Gastroesophageal sphincter (tissue), 4 donors: ENCODE measurements at regions not wholly inside any gene's neighbourhood (a gene's known extent, or its start where the extent isn't known, plus 50 kb on each side); places are given as distances from the start of the nearest gene placed in this dataset.

Source experiments
- ATAC-seq: fragments of 150-250 bp; one replicate; pipeline ENCODE4 v1.9.1; 2016; ENCODE audit warnings: mild to moderate bottlenecking, moderate library complexity
- H3K27ac ChIP-seq, 4 donors: fragments of 200-600 bp; sonication (generic) in 3 of 4; 1 replicate in 3 of 4; 2 replicates in 1 of 4; pipeline ENCODE4 v1.5.1; 2016 to 2019
- H3K27me3 ChIP-seq: fragments of 200-600 bp; sonication (generic); one replicate; pipeline ENCODE4 v1.5.1; 2019
- H3K36me3 ChIP-seq, 2 donors: fragments of 200-600 bp; sonication (generic); one replicate each; pipeline ENCODE4 v1.5.1; 2019; ENCODE audit warnings: control low read depth in 1 of 2
- H3K4me1 ChIP-seq, 3 donors: fragments of 200-600 bp; sonication (generic); 1 replicate in 2 of 3; 2 replicates in 1 of 3; pipeline ENCODE4 v1.5.1; 2016 to 2019; ENCODE audit warnings: control low read depth in 2 of 3
- H3K4me3 ChIP-seq, 2 donors: fragments of 200-600 bp; sonication (generic); one replicate each; pipeline ENCODE4 v1.5.1; 2019; ENCODE audit warnings: mild to moderate bottlenecking in 1 of 2, moderate library complexity in 1 of 2
- H3K9me3 ChIP-seq, 3 donors: fragments of 200-600 bp; sonication (generic); one replicate each; pipeline ENCODE4 v1.5.1; 2017 to 2019; ENCODE audit warnings: control low read depth in 2 of 3
- CTCF ChIP-seq, 4 experiments: fragments of 200-600 bp in 2 of 4; fragments of 450-650 bp in 2 of 4; sonication (generic) in 1 of 4; IDR thresholded peaks; one replicate each; pipeline ENCODE4 v1.5.1; 2017 to 2019; ENCODE audit warnings: antibody characterized with exemption in 4 of 4, mild to moderate bottlenecking in 2 of 4, moderate library complexity in 2 of 4
- EP300 ChIP-seq: sonication (generic); formaldehyde crosslinking; IDR thresholded peaks from one replicate; pipeline ENCODE4 v1.6.1; 2017; ENCODE audit warnings: antibody characterized with exemption, mild to moderate bottlenecking
- POLR2A ChIP-seq, 2 donors: fragments of 450-650 bp; IDR thresholded peaks; one replicate each; pipeline ENCODE4 v1.6.1; 2017; ENCODE audit warnings: antibody characterized with exemption in 2 of 2, mild to moderate bottlenecking in 2 of 2, moderate library complexity in 1 of 2
- POLR2AphosphoS5 ChIP-seq: sonication (generic); formaldehyde crosslinking; IDR thresholded peaks from one replicate; pipeline ENCODE4 v1.6.1; 2017; ENCODE audit warnings: antibody characterized with exemption
- WGBS, 2 donors: methylation state at CpG; one replicate each; pipeline ENCODE4 v1.1.5; 2018; ENCODE audit warnings: low coverage in 1 of 2; 5-methylcytosine and 5-hydroxymethylcytosine counted together

- ATAC-seq = no peak
- TF ChIP-seq CTCF (IDR thresholded peaks at IDR 0.05) = no peak
- H3K4me3 ChIP-seq = no peak overlapping the region
- peaks cover 11% of the 10 kb centered on the region for H3K27me3 ChIP-seq
- H3K27ac ChIP-seq = no peak overlapping the region
- 71 to 89% methylated on average over 2 to 3 of the region's 3 CpGs for WGBS, 2 donors
- H3K36me3 ChIP-seq = no peaks in the 10 kb centered on the region
- peaks cover 0 to 3% (median 0%) of the 10 kb centered on the region in 3 donors for H3K9me3 ChIP-seq
- no peaks in the 10 kb centered on the region for H3K4me1 ChIP-seq
These were observed 397.7 kb upstream of the SMARCA2 start for GRCh38 chr9:1617419-1617818.

GRCh38 chr9:1619915-1620710, 395.0 kb upstream of the SMARCA2 start:
- Histone ChIP-seq H3K36me3 (no peaks in the 10 kb centered on the region), H3K27me3 (peaks cover 11% of the 10 kb centered on the region), H3K4me3 (no peak overlapping the region), H3K9me3 (peaks cover 0 to 3% (median 0%) of the 10 kb centered on the region in 3 donors), H3K4me1 (no peaks in the 10 kb centered on the region), H3K27ac (no peak overlapping the region)
- WGBS, 2 donors = 54 to 55% methylated on average over 6 to 8 of the region's 8 CpGs
- ATAC-seq = no peak
- TF ChIP-seq POLR2A (IDR thresholded peaks at IDR 0.05) (no peak), EP300 (no peak), CTCF (IDR thresholded peaks at IDR 0.05) (no peak), POLR2AphosphoS5 (no peak)

GRCh38 chr9:1637401-1637800, 377.7 kb upstream of the SMARCA2 start:
- H3K4me3 ChIP-seq = no peak overlapping the region
- no peaks in the 10 kb centered on the region for H3K36me3 ChIP-seq
- TF ChIP-seq EP300 (no peak), POLR2A (IDR thresholded peaks at IDR 0.05) (no peak), CTCF (IDR thresholded peaks at IDR 0.05) (no peak), POLR2AphosphoS5 (no peak)
- no peak for ATAC-seq
- H3K27ac ChIP-seq = no peak overlapping the region
- H3K4me1 ChIP-seq = no peaks in the 10 kb centered on the region
- no peaks in the 10 kb centered on the region for H3K27me3 ChIP-seq
- H3K9me3 ChIP-seq = no peaks in the 10 kb centered on the region
- WGBS, 2 donors = 71 to 83% methylated on average over 1 to 2 of the region's 2 CpGs

GRCh38 chr9:1639166-1639565, 376.0 kb upstream of the SMARCA2 start:
- no peaks in the 10 kb centered on the region for H3K27me3 ChIP-seq
- no peak for ATAC-seq
- no peak overlapping the region for H3K27ac ChIP-seq
- TF ChIP-seq POLR2A (IDR thresholded peaks at IDR 0.05) = no peak
- TF ChIP-seq POLR2AphosphoS5 = no peak
- TF ChIP-seq CTCF (IDR thresholded peaks at IDR 0.05) = no peak
- TF ChIP-seq EP300 = no peak
- H3K4me1 ChIP-seq = no peaks in the 10 kb centered on the region
- 68 to 77% methylated on average over 3 to 5 of the region's 5 CpGs for WGBS, 2 donors
- no peak overlapping the region for H3K4me3 ChIP-seq
- H3K36me3 ChIP-seq = no peaks in the 10 kb centered on the region
- no peaks in the 10 kb centered on the region for H3K9me3 ChIP-seq

- Histone ChIP-seq H3K27ac (no peak overlapping the region), H3K4me3 (no peak overlapping the region), H3K36me3 (no peaks in the 10 kb centered on the region), H3K27me3 (peaks cover 3% of the 10 kb centered on the region), H3K4me1 (no peaks in the 10 kb centered on the region), H3K9me3 (no peaks in the 10 kb centered on the region)
- WGBS, 2 donors = 14% methylated on average over 1 of the region's 1 CpG; no CpG with 5 or more reads in 1 of the 2 donors
- no peak for ATAC-seq
- TF ChIP-seq EP300 (no peak), POLR2A (IDR thresholded peaks at IDR 0.05) (no peak), CTCF (IDR thresholded peaks at IDR 0.05) (no peak), POLR2AphosphoS5 (no peak)
These were observed 367.4 kb upstream of the SMARCA2 start for GRCh38 chr9:1647776-1648175.
